GM12878 (cell line): ENCODE measurements at regions not wholly inside any gene's neighbourhood (a gene's known extent, or its start where the extent isn't known, plus 50 kb on each side); places are given as distances from the start of the nearest gene placed in this dataset.

Experiments
- ATAC-seq: fragments of 200-7000 bp; cut with Tn5 transposase; 3 replicates; pipeline ENCODE4 v1.9.1; 2020; ENCODE audit warnings: mild to moderate bottlenecking, moderate library complexity
- BruUV-seq: library from RNA; stranded (reverse); fragments of 400-500 nt; replicated peaks from 2 replicates; lab custom pipeline; 2021; lab: Mats Ljungman, UMichigan
- CTCF ChIA-PET: fragments of 300-600 bp; sonication (Branson Sonifier 250); formaldehyde crosslinking; extraction: SDS; loops from one replicate; lab custom pipeline; 2021; ENCODE audit warnings: inconsistent platforms; lab: Yijun Ruan, JAX
- POLR2A ChIA-PET: fragments of 350-600 bp; formaldehyde crosslinking; extraction: SDS; loops from one replicate; lab custom pipeline; 2021; ENCODE audit warnings: inconsistent platforms; lab: Charles Lee
- RAD21 ChIA-PET: fragments of 300-600 bp; sonication (Branson Sonifier 250); formaldehyde crosslinking; loops from one replicate; lab custom pipeline; 2023; ENCODE audit warnings: antibody characterized with exemption; ENCODE audit not compliant: unreplicated experiment; lab: Charles Lee
- SMC1A ChIA-PET: fragments of 300-600 bp; sonication (Branson Sonifier 250); formaldehyde crosslinking; loops from one replicate; lab custom pipeline; 2023; ENCODE audit not compliant: unreplicated experiment, uncharacterized antibody; lab: Charles Lee
- DNase-seq: peaks from one replicate; pipeline ENCODE4 v3.0.0-alpha.2; 2011; ENCODE audit warnings: low read depth, low spot score
- FAIRE-seq: peaks from 3 replicates; lab custom pipeline; 2011; peaks lifted over from hg19 to GRCh38; lab: Jason Lieb, UNC
- H2AFZ ChIP-seq: 2 replicates; pipeline ENCODE4 v1.6.0; 2011; ENCODE audit warnings: low read depth, low read length, control low read depth; ENCODE audit not compliant: control insufficient read depth
- H3K27ac ChIP-seq: 2 replicates; pipeline ENCODE4 v1.5.1; 2011; ENCODE audit warnings: control low read depth; ENCODE audit not compliant: control insufficient read depth, insufficient read depth
- H3K27me3 ChIP-seq, 2 experiments: replicated peaks in 1 of 2; 2 replicates each; pipeline versions ENCODE4 v1.6.0 to v1.6.1; 2011; ENCODE audit warnings: low read length in 1 of 2; ENCODE audit not compliant: control insufficient read depth in 2 of 2, insufficient read depth in 2 of 2
- H3K36me3 ChIP-seq, 2 experiments: 2 replicates each; pipeline ENCODE4 v1.5.1; 2011; ENCODE audit warnings: low read length in 1 of 2; ENCODE audit not compliant: control insufficient read depth in 2 of 2, insufficient read depth in 2 of 2
- H3K4me1 ChIP-seq: 2 replicates; pipeline ENCODE4 v1.6.1; 2011; ENCODE audit warnings: mild to moderate bottlenecking, low read length, moderate library complexity, mixed read lengths; ENCODE audit not compliant: control insufficient read depth, insufficient read depth
- H3K4me2 ChIP-seq: 2 replicates; pipeline ENCODE4 v1.6.0; 2011; ENCODE audit warnings: control low read depth; ENCODE audit not compliant: control insufficient read depth, insufficient read depth
- H3K4me3 ChIP-seq: fragments of 200-600 bp; sonication (generic); 2 replicates; pipeline ENCODE4 v1.5.1; 2016
- H3K79me2 ChIP-seq: 2 replicates; pipeline ENCODE4 v1.6.0; 2011; ENCODE audit warnings: low read length; ENCODE audit not compliant: control insufficient read depth, insufficient read depth
- H3K9ac ChIP-seq: 2 replicates; pipeline ENCODE4 v1.8.0; 2011; ENCODE audit warnings: low read length, control low read depth, mixed read lengths; ENCODE audit not compliant: control insufficient read depth, insufficient read depth
- H3K9me3 ChIP-seq: replicated peaks from 3 replicates; pipeline ENCODE4 v1.5.1; 2011; ENCODE audit warnings: mild to moderate bottlenecking, low read length; ENCODE audit not compliant: control insufficient read depth, insufficient read depth
- H4K20me1 ChIP-seq: 2 replicates; pipeline ENCODE4 v1.6.0; 2011; ENCODE audit not compliant: control insufficient read depth, insufficient read depth
- CHD2 ChIP-seq: IDR thresholded peaks from 2 replicates; pipeline ENCODE4 v1.6.1; 2011; ENCODE audit warnings: low read depth, low read length, improper control_type of control experiment, borderline replicate concordance
- EP300 ChIP-seq, 2 experiments: fragments of 150-350 bp in 1 of 2; IDR thresholded peaks; 2 replicates each; pipeline ENCODE4 v1.6.1; 2011 to 2012; ENCODE audit warnings: low read depth in 2 of 2, low read length in 2 of 2, borderline replicate concordance in 1 of 2, improper control_type of control experiment in 1 of 2, inconsistent platforms in 1 of 2; ENCODE audit not compliant: control insufficient read depth in 1 of 2
- HDAC6 ChIP-seq: fragments of 200-600 bp; sonication (generic); IDR thresholded peaks from one replicate; pipeline ENCODE4 v1.8.0; 2017; ENCODE audit warnings: antibody characterized with exemption; ENCODE audit not compliant: unreplicated experiment
- MEF2B ChIP-seq: fragments of 450-650 bp; IDR thresholded peaks from 2 replicates; pipeline ENCODE4 v1.6.1; 2018; ENCODE audit warnings: mild to moderate bottlenecking, moderate library complexity; ENCODE audit not compliant: partially characterized antibody, poor library complexity, severe bottlenecking
- MTA2 ChIP-seq: fragments of 450-650 bp; IDR thresholded peaks from 2 replicates; pipeline ENCODE4 v1.6.1; 2016; ENCODE audit warnings: low read depth, mild to moderate bottlenecking, moderate library complexity
- MXI1 ChIP-seq: fragments of 150-350 bp; IDR thresholded peaks from 2 replicates; pipeline ENCODE4 v1.6.1; 2011; ENCODE audit warnings: low read depth, mild to moderate bottlenecking, inconsistent platforms, low read length, improper control_type of control experiment
- NKRF ChIP-seq: fragments of 450-650 bp; conservative IDR thresholded peaks from 2 replicates; pipeline ENCODE4 v1.6.1; 2017; ENCODE audit warnings: mild to moderate bottlenecking, moderate library complexity
- NRF1 ChIP-seq: conservative IDR thresholded peaks from 2 replicates; pipeline ENCODE4 v1.6.1; 2011; ENCODE audit warnings: mild to moderate bottlenecking, low read depth, low read length, improper control_type of control experiment
- PBX3 ChIP-seq: IDR thresholded peaks from 2 replicates; pipeline ENCODE4 v1.6.1; 2011; ENCODE audit warnings: mild to moderate bottlenecking, low read depth, low read length, moderate library complexity; ENCODE audit not compliant: insufficient replicate concordance
- SMARCA5 ChIP-seq: fragments of 450-650 bp; IDR thresholded peaks from 2 replicates; pipeline ENCODE4 v1.6.1; 2017; ENCODE audit warnings: mild to moderate bottlenecking
- SP1 ChIP-seq: IDR thresholded peaks from one replicate; pipeline ENCODE4 v1.6.1; 2011; ENCODE audit warnings: low read depth, low read length
- SPI1 ChIP-seq: IDR thresholded peaks from 2 replicates; pipeline ENCODE4 v1.6.1; 2011; ENCODE audit warnings: low read depth, mild to moderate bottlenecking, low read length, moderate library complexity, borderline replicate concordance; ENCODE audit not compliant: insufficient read depth
- YBX1 ChIP-seq: fragments of 450-650 bp; IDR thresholded peaks from 2 replicates; pipeline ENCODE4 v1.6.1; 2016; ENCODE audit warnings: antibody characterized with exemption
- ZBED1 ChIP-seq: IDR thresholded peaks from 2 replicates; pipeline ENCODE4 v1.6.1; 2016; ENCODE audit warnings: borderline replicate concordance
- ZSCAN29 ChIP-seq: fragments of 450-650 bp; IDR thresholded peaks from 2 replicates; pipeline ENCODE4 v1.6.1; 2017; ENCODE audit warnings: mild to moderate bottlenecking, moderate library complexity
- WGBS: methylation state at CpG from one replicate; pipeline ENCODE4 v1.1.6; 2016; ENCODE audit warnings: low lambda C conversion rate; ENCODE audit not compliant: insufficient replicate concordance, insufficient coverage; ENCODE audit errors: missing lambda C conversion rate; 5-methylcytosine and 5-hydroxymethylcytosine counted together
- in situ Hi-C: fragments of 300-500 bp; cut with MboI; formaldehyde crosslinking; loops from 9 replicates; pipeline ENCODE4 v1.14.3; 2018; ENCODE audit warnings: mixed read lengths
- intact Hi-C: fragments of 100-400 bp; cut with micrococcal nuclease; formaldehyde crosslinking; loops from one replicate; pipeline ENCODE4 v1.14.2; 2022; ENCODE audit not compliant: unreplicated experiment

DNA sequence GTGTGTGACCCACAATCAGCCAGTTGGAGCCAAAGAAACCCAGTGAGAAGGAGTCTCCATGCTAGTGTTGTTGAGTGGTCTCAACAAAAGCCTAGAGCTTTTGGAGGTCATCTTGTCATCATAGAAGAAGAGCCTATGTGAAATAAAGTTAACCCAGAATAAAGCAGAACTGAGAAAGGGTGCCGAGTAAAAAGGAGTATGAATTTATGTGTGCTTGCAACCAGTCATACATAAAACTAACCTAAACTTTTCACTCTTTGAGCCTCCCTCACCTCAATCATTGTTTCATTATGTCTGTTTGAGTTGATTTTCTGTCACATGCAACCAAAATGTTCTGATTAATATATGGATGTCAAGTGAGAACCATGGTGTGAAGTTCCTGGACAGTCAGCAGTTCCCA lies 599.3 kb upstream of the ZEB2 start (continued):
- TF ChIP-seq MTA2: 0 out of 2 replicates have a peak, but pooled peaks have one; percentile 16

DNA sequence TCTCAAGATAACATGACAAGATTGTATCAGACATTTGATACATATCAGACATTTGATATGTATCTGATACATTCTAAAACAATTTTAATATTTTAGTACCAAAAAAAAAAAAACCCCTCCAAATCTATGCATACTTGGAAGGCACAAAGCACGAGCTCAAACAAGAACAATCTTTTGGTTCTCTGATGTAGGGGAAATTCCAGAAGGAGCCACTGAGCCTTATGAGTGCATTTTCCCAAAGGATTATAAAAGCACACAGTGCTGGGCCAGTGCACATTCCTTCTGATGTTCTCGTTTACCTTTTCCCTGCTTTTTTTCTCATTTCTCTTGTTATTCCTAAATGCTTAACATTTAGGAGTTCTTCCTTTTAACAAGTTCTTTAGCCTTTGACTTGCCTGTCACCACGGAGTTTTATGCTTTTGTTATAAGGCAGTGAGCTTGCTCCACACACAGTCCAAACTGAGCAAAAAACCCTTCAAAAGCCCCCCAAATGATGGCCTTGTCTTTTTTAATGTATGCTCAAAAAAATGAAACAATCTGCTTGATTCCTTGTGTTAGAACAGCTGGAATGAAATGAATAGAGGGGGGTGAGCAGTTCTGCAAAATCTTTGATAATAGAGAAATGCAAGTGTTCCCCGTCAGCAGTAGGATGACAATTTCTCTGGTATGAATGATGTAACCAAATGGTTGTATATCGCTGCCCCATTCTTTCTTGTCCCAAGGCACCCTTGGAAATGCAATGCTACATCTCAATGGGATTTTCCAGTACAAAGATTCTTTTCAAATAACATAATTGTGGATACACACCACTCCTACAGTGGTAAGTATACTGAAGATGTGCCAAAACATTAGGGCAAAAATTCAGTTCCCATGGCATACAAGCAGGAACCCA lies 597.2 kb upstream of the ZEB2 start:
- DNase-seq (no peak), ATAC-seq (no peak), FAIRE-seq (no peak)
- ChIA-PET POLR2A (no interaction called here), RAD21 (no interaction called here), CTCF (no interaction called here), SMC1A (no interaction called here)
- Histone ChIP-seq H3K4me3 (no peak overlapping the region), H2AFZ (no peak overlapping the region), H3K9me3 (no peaks in the 10 kb centered on the region), H3K27me3 (no peaks in the 10 kb centered on the region), H4K20me1 (no peaks in the 10 kb centered on the region), H3K79me2 (no peaks in the 10 kb centered on the region), H3K36me3 (no peaks in the 10 kb centered on the region), H3K9ac (no peak overlapping the region), H3K4me2 (no peak overlapping the region), H3K4me1 (no peaks in the 10 kb centered on the region), H3K27ac (no peak overlapping the region)
- 29% methylated on average over 5 of the region's 5 CpGs for WGBS
- in situ Hi-C loops (no loop called here), intact Hi-C loops (no loop called here)
- no TSS peak for BruUV-seq
- TF ChIP-seq NKRF (no peak), SPI1 (no peak), SP1 (no peak), ZSCAN29 (no peak), EP300 (IDR thresholded peaks at IDR 0.05; ENCODE audit: borderline replicate concordance in 1 of 2, control insufficient read depth in 1 of 2, low read depth in 2 of 2, low read length in 2 of 2) (no peak), SMARCA5 (no peak), PBX3 (no peak), MXI1 (no peak), YBX1 (no peak), CHD2 (no peak), ZBED1 (no peak), HDAC6 (no peak), NRF1 (no peak), MEF2B (no peak)
